Fibroblast of mammary gland (primary cell): ENCODE measurements at regions not wholly inside any gene's neighbourhood (a gene's known extent, or its start where the extent isn't known, plus 50 kb on each side); places are given as distances from the start of the nearest gene placed in this dataset.
"Not testable (repeated sequence)": the region's sequence is repeated elsewhere in the genome, so short reads cannot be mapped to it uniquely, and the experiment has no call there.

Source experiments
- DNase-seq: peaks from one replicate; pipeline ENCODE4 v3.0.0-alpha.2; 2010; ENCODE audit warnings: low read depth
- H3K4me3 ChIP-seq: 2 replicates; pipeline ENCODE4 v1.5.1; 2011; ENCODE audit warnings: low read depth, mild to moderate bottlenecking, low read length, moderate library complexity; ENCODE audit not compliant: control insufficient read depth
- TF ChIP-seq, protein P1 (sequence below): conservative IDR thresholded peaks from 2 replicates; pipeline ENCODE4 v1.5.1; 2011; ENCODE audit warnings: low read depth, low read length, inconsistent platforms; ENCODE audit not compliant: control insufficient read depth, insufficient read depth

DNA sequence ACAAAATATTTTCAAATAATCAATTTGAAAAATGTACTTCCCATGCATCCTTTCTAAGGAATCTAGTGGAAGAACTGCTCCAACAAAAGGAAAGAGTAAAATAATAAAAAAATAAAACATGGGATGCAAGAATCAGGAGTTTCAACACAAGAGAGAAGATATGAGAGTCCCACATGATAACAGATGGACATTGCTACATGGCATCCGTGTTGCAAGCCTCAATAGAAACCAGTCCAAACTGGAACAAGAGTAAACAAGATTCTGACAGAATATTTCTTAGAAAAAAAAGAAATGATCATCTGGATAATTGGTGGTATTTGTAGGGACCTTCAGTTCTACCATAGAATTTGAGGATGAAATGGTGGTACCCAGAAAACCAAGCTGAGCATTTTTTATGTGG lies 186.8 kb downstream of the FRK start:
- no peak overlapping the region for H3K4me3 ChIP-seq
- TF ChIP-seq, protein P1, sequence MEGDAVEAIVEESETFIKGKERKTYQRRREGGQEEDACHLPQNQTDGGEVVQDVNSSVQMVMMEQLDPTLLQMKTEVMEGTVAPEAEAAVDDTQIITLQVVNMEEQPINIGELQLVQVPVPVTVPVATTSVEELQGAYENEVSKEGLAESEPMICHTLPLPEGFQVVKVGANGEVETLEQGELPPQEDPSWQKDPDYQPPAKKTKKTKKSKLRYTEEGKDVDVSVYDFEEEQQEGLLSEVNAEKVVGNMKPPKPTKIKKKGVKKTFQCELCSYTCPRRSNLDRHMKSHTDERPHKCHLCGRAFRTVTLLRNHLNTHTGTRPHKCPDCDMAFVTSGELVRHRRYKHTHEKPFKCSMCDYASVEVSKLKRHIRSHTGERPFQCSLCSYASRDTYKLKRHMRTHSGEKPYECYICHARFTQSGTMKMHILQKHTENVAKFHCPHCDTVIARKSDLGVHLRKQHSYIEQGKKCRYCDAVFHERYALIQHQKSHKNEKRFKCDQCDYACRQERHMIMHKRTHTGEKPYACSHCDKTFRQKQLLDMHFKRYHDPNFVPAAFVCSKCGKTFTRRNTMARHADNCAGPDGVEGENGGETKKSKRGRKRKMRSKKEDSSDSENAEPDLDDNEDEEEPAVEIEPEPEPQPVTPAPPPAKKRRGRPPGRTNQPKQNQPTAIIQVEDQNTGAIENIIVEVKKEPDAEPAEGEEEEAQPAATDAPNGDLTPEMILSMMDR, result no peak

DNA sequence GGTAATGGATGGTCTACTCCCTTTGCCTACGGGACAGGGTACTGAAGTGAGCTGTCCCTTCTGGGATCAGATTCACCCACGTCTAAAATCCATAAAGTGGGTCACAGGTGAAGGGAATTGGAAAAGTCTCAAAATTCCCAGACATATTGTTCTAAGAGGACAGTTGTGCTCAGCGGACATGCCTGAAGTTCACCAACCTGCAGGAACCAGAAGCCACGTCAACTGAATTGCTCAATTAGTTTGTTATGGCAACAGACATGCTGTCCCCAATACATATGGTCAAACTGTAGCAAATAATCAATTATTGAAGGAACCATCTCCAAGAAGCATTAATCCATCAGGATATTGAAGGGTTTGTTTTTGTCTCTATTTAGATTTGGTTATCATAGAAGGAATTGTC lies 190.2 kb downstream of the FRK start:
- TF ChIP-seq, protein P1, result no peak
- H3K4me3 ChIP-seq, result no peak overlapping the region
- no peak for DNase-seq

More for the DNA sequence above, 186.8 kb downstream of the FRK start:
- DNase-seq, result no peak

DNA sequence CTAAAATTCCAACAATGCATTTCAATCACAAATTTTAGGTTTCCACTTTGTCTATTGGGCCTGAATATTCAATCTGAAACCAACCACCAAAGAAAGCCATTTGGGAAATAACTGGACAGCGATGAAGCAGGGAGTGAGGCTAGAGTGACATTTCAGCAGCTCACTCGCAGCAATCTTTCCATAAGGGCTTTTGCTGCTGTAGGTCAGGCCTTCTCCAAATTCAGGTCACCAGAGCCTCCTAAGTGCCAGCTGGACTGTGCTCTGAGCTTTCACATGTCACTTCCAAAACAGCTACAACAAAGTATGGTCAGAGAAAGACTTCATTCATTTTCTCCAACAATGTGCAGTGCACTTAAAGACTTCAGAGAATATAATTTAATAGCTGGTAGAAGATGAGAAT lies 194.8 kb downstream of the FRK start:
- H3K4me3 ChIP-seq, result no peak overlapping the region
- TF ChIP-seq, protein P1, result no peak
- DNase-seq, result no peak

DNA sequence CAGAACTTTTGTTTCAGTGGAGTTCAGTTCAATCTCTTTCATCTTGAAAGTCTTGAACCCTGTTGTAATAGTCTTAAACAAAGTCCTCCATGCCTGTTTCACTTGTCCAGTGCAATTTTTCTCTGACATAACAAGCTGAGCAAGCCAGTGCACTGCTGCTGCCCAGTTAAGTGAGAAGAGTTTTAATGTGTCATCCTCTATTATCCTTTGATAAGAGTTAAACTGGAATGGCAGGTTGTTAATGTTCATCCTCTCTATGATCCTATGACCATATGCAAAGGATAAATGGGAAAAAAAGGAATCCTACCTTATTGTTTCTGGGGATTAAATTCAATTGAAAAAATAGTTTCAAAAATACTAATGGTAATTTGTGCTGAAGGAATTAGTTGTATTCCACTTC lies 197.5 kb downstream of the FRK start:
- H3K4me3 ChIP-seq, result no peak overlapping the region
- TF ChIP-seq, protein P1, result no peak
- no peak for DNase-seq

DNA sequence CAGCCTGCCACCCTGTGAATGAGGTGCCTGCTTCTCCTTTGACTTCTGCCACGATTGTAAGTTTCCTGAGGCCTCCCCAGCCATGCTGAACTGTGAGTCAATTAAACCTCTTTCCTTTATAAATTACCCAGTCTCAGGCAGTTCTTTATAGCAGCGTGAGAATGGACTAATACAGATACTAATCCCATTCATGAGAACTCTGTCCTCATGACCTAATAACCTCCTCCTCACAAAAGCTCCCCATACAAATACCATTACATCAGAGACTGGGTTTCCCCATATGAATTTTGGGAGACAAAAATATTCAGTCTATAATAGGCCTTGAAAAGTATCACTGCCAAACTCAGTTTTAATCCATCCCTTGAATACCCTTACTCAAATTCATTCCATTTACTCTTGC lies 199.0 kb downstream of the FRK start:
- not testable (repeated sequence) for H3K4me3 ChIP-seq, DNase-seq

DNA sequence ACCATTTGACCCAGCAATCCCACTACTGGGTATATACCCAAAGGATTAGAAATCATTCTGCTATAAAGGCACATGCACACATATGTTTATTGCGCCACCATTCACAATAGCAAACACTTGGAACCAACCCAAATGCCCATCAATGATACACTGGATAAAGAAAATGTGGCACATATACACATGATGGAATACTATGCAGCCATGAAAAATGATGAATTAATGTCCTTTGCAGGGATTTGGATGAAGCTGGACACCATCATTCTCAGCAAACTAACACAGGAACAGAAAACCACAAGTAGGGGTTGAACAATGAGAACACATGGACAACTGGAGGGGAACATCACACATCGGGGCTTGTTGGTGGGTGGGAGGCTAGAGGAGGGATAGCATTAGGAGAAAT lies 201.1 kb downstream of the FRK start:
- not testable (repeated sequence) for H3K4me3 ChIP-seq, DNase-seq

DNA sequence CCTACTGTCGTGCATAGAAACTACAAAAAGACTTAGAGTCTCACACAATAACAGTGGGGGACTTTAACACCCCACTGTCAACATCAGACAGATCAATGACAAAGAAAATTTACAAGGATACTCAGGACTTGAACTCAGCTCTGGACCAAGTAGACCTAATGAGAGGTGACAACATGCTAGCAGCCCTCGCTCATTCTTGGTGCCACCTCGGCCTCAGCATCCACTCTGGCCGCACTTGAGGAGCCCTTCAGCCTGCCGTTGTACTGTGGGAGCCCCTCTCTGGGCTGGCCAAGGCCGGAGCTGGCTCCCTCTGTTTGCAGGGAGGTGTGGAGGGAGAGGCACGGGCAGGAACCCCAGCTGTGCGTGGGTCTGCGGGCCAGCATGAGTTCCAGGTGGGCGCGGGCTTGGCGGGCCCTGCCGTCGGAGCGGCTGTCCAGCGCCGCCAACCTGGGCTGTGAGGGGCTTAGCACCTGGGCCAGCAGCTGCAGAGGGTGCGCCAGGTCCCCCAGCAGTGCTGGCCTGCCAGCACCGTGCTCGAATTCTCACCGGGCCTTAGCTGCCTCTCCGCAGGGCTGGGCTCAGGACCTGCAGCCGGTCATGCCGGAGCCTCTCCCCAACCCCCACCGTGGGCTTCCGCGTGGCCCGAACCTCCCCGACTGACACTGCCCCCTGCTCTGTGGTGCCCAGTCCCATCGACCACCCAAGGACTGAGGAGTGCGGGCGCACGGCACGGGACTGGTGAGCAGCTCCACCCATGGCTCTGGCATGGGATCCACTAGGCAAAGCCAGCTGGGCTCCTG lies 205.6 kb downstream of the FRK start:
- TF ChIP-seq, protein P1, result no peak
- H3K4me3 ChIP-seq, result no peak overlapping the region
- no peak for DNase-seq

DNA sequence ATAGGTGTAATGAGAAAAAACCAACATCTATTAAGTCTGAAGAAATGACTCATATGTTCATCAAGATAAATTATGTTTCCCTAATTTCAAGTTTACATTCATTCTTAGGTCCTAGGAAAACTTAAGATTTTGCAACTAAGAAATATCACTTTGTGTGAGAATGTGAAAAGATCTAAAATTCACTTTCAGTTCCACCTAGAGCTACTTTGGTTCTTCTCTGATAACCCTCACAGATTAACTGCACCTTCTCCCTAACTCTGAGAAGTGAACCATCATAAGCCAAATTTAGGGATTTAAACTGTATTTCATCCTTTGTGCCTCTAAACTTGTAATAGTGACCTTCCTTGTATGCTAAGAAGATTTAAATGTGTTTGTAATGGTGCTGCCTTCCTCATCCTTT lies 213.0 kb downstream of the FRK start:
- DNase-seq, result no peak
- no peak overlapping the region for H3K4me3 ChIP-seq
- TF ChIP-seq, protein P1, result no peak
